NB4 (cell line): ENCODE measurements at regions not wholly inside any gene's neighbourhood (a gene's known extent, or its start where the extent isn't known, plus 50 kb on each side); places are given as distances from the start of the nearest gene placed in this dataset.
A peak's percentile ranks its signal among the peaks of the same experiment; 100 is the strongest.

Experiments
- DNase-seq: peaks from one replicate; pipeline ENCODE4 v3.0.0; 2010; ENCODE audit warnings: low read depth
- H3K4me3 ChIP-seq: one replicate; pipeline ENCODE4 v1.5.1; 2011; ENCODE audit warnings: mild to moderate bottlenecking, low read depth, low read length, moderate library complexity
- MYC ChIP-seq: IDR thresholded peaks from 2 replicates; pipeline ENCODE4 v1.6.1; 2011; ENCODE audit warnings: low read depth, low read length
- POLR2A ChIP-seq: IDR thresholded peaks from 2 replicates; pipeline ENCODE4 v1.6.1; 2011; ENCODE audit warnings: mild to moderate bottlenecking; ENCODE audit not compliant: insufficient read length; ENCODE audit errors: extremely low read depth
- TF ChIP-seq, protein P1 (sequence below): IDR thresholded peaks from one replicate; pipeline ENCODE4 v1.5.1; 2012; ENCODE audit warnings: low read depth, low read length
- TF ChIP-seq, protein P2 (sequence below): IDR thresholded peaks from 2 replicates; pipeline ENCODE4 v1.6.1; 2011; ENCODE audit warnings: low read depth, low read length

- no peak overlapping the region for H3K4me3 ChIP-seq
- TF ChIP-seq, protein P1, sequence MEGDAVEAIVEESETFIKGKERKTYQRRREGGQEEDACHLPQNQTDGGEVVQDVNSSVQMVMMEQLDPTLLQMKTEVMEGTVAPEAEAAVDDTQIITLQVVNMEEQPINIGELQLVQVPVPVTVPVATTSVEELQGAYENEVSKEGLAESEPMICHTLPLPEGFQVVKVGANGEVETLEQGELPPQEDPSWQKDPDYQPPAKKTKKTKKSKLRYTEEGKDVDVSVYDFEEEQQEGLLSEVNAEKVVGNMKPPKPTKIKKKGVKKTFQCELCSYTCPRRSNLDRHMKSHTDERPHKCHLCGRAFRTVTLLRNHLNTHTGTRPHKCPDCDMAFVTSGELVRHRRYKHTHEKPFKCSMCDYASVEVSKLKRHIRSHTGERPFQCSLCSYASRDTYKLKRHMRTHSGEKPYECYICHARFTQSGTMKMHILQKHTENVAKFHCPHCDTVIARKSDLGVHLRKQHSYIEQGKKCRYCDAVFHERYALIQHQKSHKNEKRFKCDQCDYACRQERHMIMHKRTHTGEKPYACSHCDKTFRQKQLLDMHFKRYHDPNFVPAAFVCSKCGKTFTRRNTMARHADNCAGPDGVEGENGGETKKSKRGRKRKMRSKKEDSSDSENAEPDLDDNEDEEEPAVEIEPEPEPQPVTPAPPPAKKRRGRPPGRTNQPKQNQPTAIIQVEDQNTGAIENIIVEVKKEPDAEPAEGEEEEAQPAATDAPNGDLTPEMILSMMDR: no peak
- TF ChIP-seq POLR2A (no peak), MYC (no peak)
- TF ChIP-seq, protein P2, sequence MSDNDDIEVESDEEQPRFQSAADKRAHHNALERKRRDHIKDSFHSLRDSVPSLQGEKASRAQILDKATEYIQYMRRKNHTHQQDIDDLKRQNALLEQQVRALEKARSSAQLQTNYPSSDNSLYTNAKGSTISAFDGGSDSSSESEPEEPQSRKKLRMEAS: no peak
- no peak for DNase-seq
Observed at GRCh38 chr4:138047290-138047689, 194.9 kb downstream of the SLC7A11 start.

DNA sequence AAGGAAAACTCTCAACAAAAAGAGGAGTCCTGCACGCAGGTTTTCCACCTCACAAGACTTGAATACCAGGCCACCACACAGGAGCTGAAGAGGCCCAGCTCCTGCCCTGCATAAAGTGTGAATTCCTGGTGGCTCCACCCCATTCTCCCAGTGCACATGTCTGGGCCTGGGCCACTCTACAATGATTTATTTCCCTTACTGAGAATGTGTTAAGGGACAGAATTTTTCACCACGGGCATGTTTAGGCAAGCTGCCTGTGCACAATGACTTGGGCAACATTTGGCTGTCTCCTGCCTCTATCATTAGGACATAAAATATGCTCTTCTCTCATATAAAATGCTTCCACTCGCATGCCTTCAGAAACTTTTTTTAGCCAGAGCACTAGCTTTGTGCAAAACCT lies 197.1 kb downstream of the SLC7A11 start:
- DNase-seq: no peak
- no peak overlapping the region for H3K4me3 ChIP-seq
- TF ChIP-seq MYC: no peak
- TF ChIP-seq POLR2A: no peak
- TF ChIP-seq, protein P1: no peak
- TF ChIP-seq, protein P2: no peak

- DNase-seq: no peak
- TF ChIP-seq, protein P2: no peak
- TF ChIP-seq, protein P1: no peak
- TF ChIP-seq MYC: no peak
- no peak for TF ChIP-seq POLR2A
Observed at GRCh38 chr4:138039010-138039409, 203.1 kb downstream of the SLC7A11 start.

GRCh38 chr4:138037696-138038095 lies 204.5 kb downstream of the SLC7A11 start:
- no peak overlapping the region for H3K4me3 ChIP-seq
- DNase-seq: no peak
- TF ChIP-seq, protein P1: no peak
- TF ChIP-seq, protein P2: no peak
- no peak for TF ChIP-seq POLR2A
- no peak for TF ChIP-seq MYC

More at GRCh38 chr4:138039010-138039409, 203.1 kb downstream of the SLC7A11 start:
- no peak overlapping the region for H3K4me3 ChIP-seq

DNA sequence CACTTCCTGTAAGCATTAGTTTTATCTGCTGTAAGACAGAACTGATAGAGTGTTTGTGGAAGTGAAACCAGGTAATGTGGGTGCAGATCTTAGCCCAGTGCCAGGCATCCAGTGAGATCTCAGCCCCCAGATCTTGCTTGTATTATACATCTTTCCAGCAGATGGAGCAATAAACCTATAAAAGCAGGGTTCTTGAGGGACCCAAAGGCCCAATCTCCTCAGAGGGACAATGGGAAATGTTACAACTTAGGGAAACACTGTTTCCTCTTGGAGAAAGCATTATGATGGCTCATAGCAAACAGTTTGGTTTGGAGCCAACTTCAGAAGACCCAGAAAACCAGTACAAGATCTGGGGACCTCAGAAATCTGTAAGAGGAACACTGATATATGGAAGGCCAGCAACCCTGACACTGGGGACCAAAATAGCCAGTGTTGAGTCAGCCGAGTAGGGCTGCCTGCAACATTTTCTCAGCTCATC lies 206.3 kb downstream of the SLC7A11 start:
- no peak overlapping the region for H3K4me3 ChIP-seq
- TF ChIP-seq, protein P1: peak; percentile 52
- TF ChIP-seq, protein P2: no peak
- no peak for TF ChIP-seq POLR2A
- no peak for TF ChIP-seq MYC
- DNase-seq: peak; percentile 75

DNA sequence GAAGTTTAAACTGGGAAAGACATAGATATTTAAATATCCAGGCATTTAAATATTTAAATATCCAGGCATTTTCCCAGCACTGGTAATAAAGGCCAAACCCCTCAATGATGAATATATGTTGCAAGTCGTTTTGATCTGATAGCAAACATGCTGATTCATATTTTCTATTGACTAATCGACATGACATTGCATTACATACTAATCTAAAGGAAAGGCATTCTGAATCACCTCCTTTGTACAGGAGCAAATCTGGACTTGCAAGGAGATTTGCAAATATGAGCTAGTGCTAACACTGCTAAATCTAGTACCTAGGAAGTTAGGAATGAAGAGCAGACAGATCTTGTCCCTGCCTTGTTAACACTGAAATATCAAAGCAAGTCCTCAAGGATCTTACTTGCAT lies 207.3 kb downstream of the SLC7A11 start:
- peak; percentile 16 for DNase-seq
- no peak overlapping the region for H3K4me3 ChIP-seq
- no peak for TF ChIP-seq POLR2A
- TF ChIP-seq, protein P2: no peak
- no peak for TF ChIP-seq MYC
- TF ChIP-seq, protein P1: no peak
